Astrocyte (in vitro differentiated cells and primary cell): ENCODE measurements at regions not wholly inside any gene's neighbourhood (a gene's known extent, or its start where the extent isn't known, plus 50 kb on each side); places are given as distances from the start of the nearest gene placed in this dataset.
"Not testable (repeated sequence)": the region's sequence is repeated elsewhere in the genome, so short reads cannot be mapped to it uniquely, and the experiment has no call there.

ENCODE experiments used
- CTCF ChIP-seq: IDR thresholded peaks from 2 replicates; pipeline ENCODE4 v1.5.1; 2011; ENCODE audit warnings: low read depth, mild to moderate bottlenecking, inconsistent platforms, low read length, moderate library complexity; ENCODE audit not compliant: insufficient read depth
- EZH2 ChIP-seq: IDR thresholded peaks from 2 replicates; pipeline ENCODE4 v1.6.1; 2012; ENCODE audit warnings: mild to moderate bottlenecking, low read length, inconsistent platforms; ENCODE audit not compliant: insufficient read depth

GRCh38 chr2:111609146-111609844, 274.7 kb downstream of the ANAPC1 start:
- not testable (repeated sequence) for TF ChIP-seq CTCF, EZH2
